CD14-positive monocyte (primary cell): ENCODE measurements at regions not wholly inside any gene's neighbourhood (a gene's known extent, or its start where the extent isn't known, plus 50 kb on each side); places are given as distances from the start of the nearest gene placed in this dataset.
A peak's percentile ranks its signal among the peaks of the same experiment; 100 is the strongest.

ENCODE experiments used
- DNase-seq, 3 donors: peaks; one replicate each; pipeline ENCODE4 v3.0.0-alpha.2; 2011 to 2022
- H2AFZ ChIP-seq: 2 replicates; pipeline ENCODE4 v1.6.0; 2012; ENCODE audit warnings: mild to moderate bottlenecking, low read depth, low read length, inconsistent platforms; ENCODE audit not compliant: insufficient read depth, poor library complexity, severe bottlenecking
- H3K27ac ChIP-seq, 2 donors: 1 replicate in 1 of 2; 2 replicates in 1 of 2; pipeline ENCODE4 v1.5.1; 2012 to 2013; ENCODE audit warnings: low read length in 2 of 2, control low read depth in 1 of 2, inconsistent platforms in 1 of 2, low read depth in 1 of 2, mild to moderate bottlenecking in 1 of 2
- H3K27me3 ChIP-seq, 2 donors: one replicate each; pipeline versions ENCODE4 v1.6.0 to v1.6.1; 2011 to 2013; ENCODE audit warnings: low read length in 2 of 2; ENCODE audit not compliant: control insufficient read depth in 2 of 2, insufficient read depth in 2 of 2
- H3K36me3 ChIP-seq, 2 donors: replicated peaks in 1 of 2; 1 replicate in 1 of 2; 2 replicates in 1 of 2; pipeline versions ENCODE4 v1.5.1 to v1.6.1; 2012 to 2013; ENCODE audit warnings: low read length in 2 of 2, control low read depth in 1 of 2, inconsistent platforms in 1 of 2, mild to moderate bottlenecking in 1 of 2; ENCODE audit not compliant: insufficient read depth in 2 of 2, control insufficient read depth in 1 of 2
- H3K4me1 ChIP-seq, 2 donors: 1 replicate in 1 of 2; 2 replicates in 1 of 2; pipeline versions ENCODE4 v1.5.1 to v1.6.1; 2012 to 2013; ENCODE audit warnings: low read length in 2 of 2, control low read depth in 1 of 2, inconsistent platforms in 1 of 2, mild to moderate bottlenecking in 1 of 2, moderate library complexity in 1 of 2; ENCODE audit not compliant: insufficient read depth in 2 of 2, control insufficient read depth in 1 of 2
- H3K4me2 ChIP-seq: replicated peaks from 2 replicates; pipeline ENCODE3; 2012; ENCODE audit warnings: low read length, moderate library complexity, mild to moderate bottlenecking; ENCODE audit not compliant: poor library complexity, severe bottlenecking; ENCODE audit errors: extremely low read depth
- H3K4me3 ChIP-seq, 3 experiments: fragments of 200-600 bp in 1 of 3; sonication (generic) in 1 of 3; replicated peaks in 1 of 3; 1 replicate in 2 of 3; 2 replicates in 1 of 3; pipeline ENCODE4 v1.5.1; 2011 to 2013; ENCODE audit warnings: low read length in 3 of 3, mild to moderate bottlenecking in 3 of 3, control low read depth in 2 of 3, low read depth in 2 of 3, inconsistent platforms in 1 of 3, moderate library complexity in 1 of 3
- H3K79me2 ChIP-seq: 2 replicates; pipeline ENCODE4 v1.6.0; 2012; ENCODE audit warnings: mild to moderate bottlenecking, control low read depth, inconsistent platforms, low read length, moderate library complexity; ENCODE audit not compliant: insufficient read depth
- H3K9ac ChIP-seq: 2 replicates; pipeline ENCODE4 v1.6.0; 2017; ENCODE audit warnings: low read length, mild to moderate bottlenecking; ENCODE audit not compliant: insufficient read depth, poor library complexity, severe bottlenecking
- H3K9me3 ChIP-seq, 2 donors: replicated peaks in 1 of 2; 1 replicate in 1 of 2; 2 replicates in 1 of 2; pipeline versions ENCODE4 v1.5.1 to v1.6.1; 2012 to 2013; ENCODE audit warnings: low read length in 2 of 2, control low read depth in 1 of 2; ENCODE audit not compliant: control insufficient read depth in 1 of 2, insufficient read depth in 1 of 2
- H4K20me1 ChIP-seq: 2 replicates; pipeline ENCODE4 v1.6.0; 2012; ENCODE audit warnings: mild to moderate bottlenecking, low read length, control low read depth, moderate library complexity; ENCODE audit not compliant: insufficient read depth
- H3K27ac Mint-ChIP-seq, 7 donors: one replicate each; pipeline ENCODE4 v1.8.0; 2020; ENCODE audit warnings: mild to moderate bottlenecking in 7 of 7, mixed read lengths in 7 of 7, moderate library complexity in 6 of 7, inconsistent platforms in 2 of 7
- H3K27me3 Mint-ChIP-seq, 3 donors: one replicate each; pipeline ENCODE4 v1.8.0; 2021 to 2022; ENCODE audit warnings: low read depth in 3 of 3, mild to moderate bottlenecking in 3 of 3, mixed read lengths in 3 of 3, moderate library complexity in 3 of 3, inconsistent platforms in 1 of 3
- H3K36me3 Mint-ChIP-seq, 2 donors: one replicate each; pipeline ENCODE4 v1.8.0; 2020; ENCODE audit warnings: mixed read lengths in 2 of 2, inconsistent platforms in 1 of 2, mild to moderate bottlenecking in 1 of 2
- H3K4me1 Mint-ChIP-seq: one replicate; pipeline ENCODE4 v1.8.0; 2020; ENCODE audit warnings: mild to moderate bottlenecking, mixed read lengths
- H3K4me3 Mint-ChIP-seq, 2 donors: one replicate each; pipeline ENCODE4 v1.8.0; 2020; ENCODE audit warnings: mild to moderate bottlenecking in 2 of 2, mixed read lengths in 2 of 2, moderate library complexity in 1 of 2
- H3K9me3 Mint-ChIP-seq, 7 donors: one replicate each; pipeline ENCODE4 v1.8.0; 2020 to 2022; ENCODE audit warnings: mixed read lengths in 7 of 7, mild to moderate bottlenecking in 6 of 7, moderate library complexity in 6 of 7, inconsistent platforms in 2 of 7
- WGBS: methylation state at CpG from one replicate; pipeline ENCODE4 v1.1.5; 2013; ENCODE audit warnings: missing lambda C conversion rate; ENCODE audit not compliant: insufficient coverage; 5-methylcytosine and 5-hydroxymethylcytosine counted together
- intact Hi-C, 2 donors: fragments of 100-400 bp; cut with micrococcal nuclease; formaldehyde crosslinking; loops; one replicate each; pipeline versions ENCODE4 v1.15.0 to v1.15.1; 2023
- TF ChIP-seq, protein P1 (sequence below): fragments of 200-600 bp; IDR thresholded peaks from one replicate; pipeline ENCODE4 v1.8.0; 2022; ENCODE audit warnings: antibody characterized with exemption, mild to moderate bottlenecking

DNA sequence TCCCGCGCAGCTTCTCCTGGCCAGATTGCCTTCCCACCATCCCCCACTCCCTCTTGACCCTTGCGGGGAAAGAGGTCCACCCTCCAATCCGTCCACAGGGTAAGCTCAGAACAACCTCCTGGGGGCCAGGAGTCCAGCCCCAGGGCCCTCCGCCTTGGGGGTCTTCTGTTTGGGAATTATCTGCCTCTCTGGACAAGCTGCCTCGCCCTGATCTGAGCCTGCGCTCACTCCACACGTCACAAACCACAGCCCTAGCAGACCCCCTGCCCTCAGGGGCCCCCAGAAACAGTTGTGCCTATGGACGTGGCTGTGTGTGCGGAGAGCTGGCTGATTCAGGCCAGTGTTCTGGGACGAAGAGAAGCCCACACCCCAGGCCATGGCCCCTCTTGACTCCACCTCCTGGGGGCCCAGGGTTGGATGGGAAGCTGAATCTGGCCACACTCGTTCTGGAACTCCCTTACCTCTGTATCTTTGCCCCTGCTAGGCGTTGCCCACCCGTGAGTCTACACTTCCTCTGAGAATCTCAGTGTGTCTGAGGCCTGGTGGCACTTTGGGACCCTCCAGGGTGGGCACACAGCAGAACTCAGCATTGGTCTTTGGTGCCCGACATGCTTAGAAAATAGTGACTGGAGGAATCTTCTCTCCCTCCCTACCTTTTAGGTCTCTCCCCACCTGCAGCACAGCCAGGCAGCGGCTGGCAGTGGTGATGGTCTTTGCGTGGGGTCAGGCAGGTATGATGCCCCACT, 119.9 kb upstream of the SMURF2 start:
- TF ChIP-seq, protein P1, sequence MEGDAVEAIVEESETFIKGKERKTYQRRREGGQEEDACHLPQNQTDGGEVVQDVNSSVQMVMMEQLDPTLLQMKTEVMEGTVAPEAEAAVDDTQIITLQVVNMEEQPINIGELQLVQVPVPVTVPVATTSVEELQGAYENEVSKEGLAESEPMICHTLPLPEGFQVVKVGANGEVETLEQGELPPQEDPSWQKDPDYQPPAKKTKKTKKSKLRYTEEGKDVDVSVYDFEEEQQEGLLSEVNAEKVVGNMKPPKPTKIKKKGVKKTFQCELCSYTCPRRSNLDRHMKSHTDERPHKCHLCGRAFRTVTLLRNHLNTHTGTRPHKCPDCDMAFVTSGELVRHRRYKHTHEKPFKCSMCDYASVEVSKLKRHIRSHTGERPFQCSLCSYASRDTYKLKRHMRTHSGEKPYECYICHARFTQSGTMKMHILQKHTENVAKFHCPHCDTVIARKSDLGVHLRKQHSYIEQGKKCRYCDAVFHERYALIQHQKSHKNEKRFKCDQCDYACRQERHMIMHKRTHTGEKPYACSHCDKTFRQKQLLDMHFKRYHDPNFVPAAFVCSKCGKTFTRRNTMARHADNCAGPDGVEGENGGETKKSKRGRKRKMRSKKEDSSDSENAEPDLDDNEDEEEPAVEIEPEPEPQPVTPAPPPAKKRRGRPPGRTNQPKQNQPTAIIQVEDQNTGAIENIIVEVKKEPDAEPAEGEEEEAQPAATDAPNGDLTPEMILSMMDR: no peak
- intact Hi-C loops: no loop called here
- Histone ChIP-seq H3K9me3 (no peaks in the 10 kb centered on the region), H3K27ac (no peak overlapping the region), H3K27me3 (peaks cover 0 to 18% of the 10 kb centered on the region in 2 donors), H3K79me2 (peaks cover 3% of the 10 kb centered on the region), H4K20me1 (peaks cover 63% of the 10 kb centered on the region), H3K4me3 (peak overlapping the region in 1 of 3 experiments; percentile 81), H2AFZ (no peak overlapping the region), H3K36me3 (peaks cover 38% of the 10 kb centered on the region in 2 donors), H3K9ac (peak overlapping the region; percentile 4), H3K4me1 (peaks cover 52 to 61% of the 10 kb centered on the region in 2 donors), H3K4me2 (peak overlapping the region; percentile 82)
- peaks cover 8 to 21% (median 18%) of the 10 kb centered on the region in 3 donors for H3K27me3 Mint-ChIP-seq
- DNase-seq: no peak
- H3K4me1 Mint-ChIP-seq: peaks cover 50% of the 10 kb centered on the region
- H3K9me3 Mint-ChIP-seq: peaks cover 0 to 4% (median 0%) of the 10 kb centered on the region in 7 donors
- H3K36me3 Mint-ChIP-seq: peaks cover 41 to 52% of the 10 kb centered on the region in 2 donors
- peak overlapping the region; percentile 56 to 60 for H3K4me3 Mint-ChIP-seq
- WGBS: 73% methylated on average over 6 of the region's 17 CpGs
- peak overlapping the region in 3 of 7 donors; percentile 35 to 71 (median 60) for H3K27ac Mint-ChIP-seq

DNA sequence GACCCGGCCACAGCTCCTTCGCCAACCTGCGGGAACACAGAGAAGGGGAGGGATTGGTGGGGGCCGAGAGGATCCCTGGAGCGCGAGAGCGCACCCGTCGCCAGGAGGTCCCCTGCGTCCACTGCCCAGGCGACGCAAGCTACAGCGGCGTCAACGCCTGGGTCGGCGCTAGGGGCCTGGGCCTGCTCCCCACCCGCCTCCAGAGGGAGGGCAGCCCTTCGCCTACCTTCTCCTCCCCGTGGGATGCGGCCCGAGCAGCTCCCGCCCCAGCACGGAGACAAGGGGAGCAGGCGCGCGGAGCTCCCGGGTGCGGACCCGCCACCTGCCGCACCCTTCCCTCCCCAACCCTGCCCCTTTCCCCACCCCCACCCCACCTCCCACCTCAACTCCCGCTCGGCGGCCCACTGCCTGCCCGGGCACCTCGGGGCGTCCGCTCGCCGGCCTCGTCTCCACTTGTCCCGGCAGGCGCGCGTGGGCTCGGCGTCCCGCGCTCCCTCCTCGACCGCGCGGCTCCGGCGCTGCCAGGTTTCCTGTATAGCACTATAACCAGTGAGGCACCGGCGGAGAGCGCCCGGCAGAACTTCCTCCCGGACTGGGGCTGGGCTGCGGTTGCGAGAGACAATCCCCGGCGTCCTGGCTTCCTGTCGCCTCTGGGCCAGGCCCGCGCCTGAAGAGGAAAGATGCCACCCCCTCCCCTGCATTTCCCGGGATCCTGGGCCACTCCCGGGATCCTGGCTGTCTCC, 119.1 kb upstream of the SMURF2 start:
- peak; percentile 57 to 84 (median 75) for DNase-seq
- H3K9ac ChIP-seq: peak overlapping the region; percentile 60

More for the DNA sequence above, 119.1 kb upstream of the SMURF2 start:
- Histone ChIP-seq H3K36me3 (peaks cover 30% of the 10 kb centered on the region in 2 donors), H3K4me1 (peaks cover 59 to 69% of the 10 kb centered on the region in 2 donors), H3K79me2 (peaks cover 3% of the 10 kb centered on the region), H3K27ac (peak overlapping the region in 1 of 2 donors; percentile 26), H3K9me3 (no peaks in the 10 kb centered on the region), H2AFZ (peak overlapping the region; percentile 57), H3K4me2 (peak overlapping the region; percentile 82), H3K27me3 (peaks cover 0 to 18% of the 10 kb centered on the region in 2 donors), H3K4me3 (peak overlapping the region; percentile 28 to 81 (median 47)), H4K20me1 (peaks cover 69% of the 10 kb centered on the region)
- under 1% methylated on average over 54 of the region's 69 CpGs for WGBS
- H3K36me3 Mint-ChIP-seq: peaks cover 33 to 44% of the 10 kb centered on the region in 2 donors
- H3K9me3 Mint-ChIP-seq: peaks cover 0 to 4% (median 0%) of the 10 kb centered on the region in 7 donors
- peak overlapping the region in 5 of 7 donors; percentile 18 to 68 (median 61) for H3K27ac Mint-ChIP-seq
- H3K4me1 Mint-ChIP-seq: peaks cover 55% of the 10 kb centered on the region
- H3K4me3 Mint-ChIP-seq: peak overlapping the region; percentile 82 to 90
- H3K27me3 Mint-ChIP-seq: peaks cover 8 to 21% (median 18%) of the 10 kb centered on the region in 3 donors
- intact Hi-C loops: no loop called here
- TF ChIP-seq, protein P1: no peak
